Uterus (tissue), 2 donors: ENCODE measurements at regions not wholly inside any gene's neighbourhood (a gene's known extent, or its start where the extent isn't known, plus 50 kb on each side); places are given as distances from the start of the nearest gene placed in this dataset.

Experiments
- POLR2A ChIP-seq, 2 donors: fragments of 450-650 bp; IDR thresholded peaks; one replicate each; pipeline ENCODE4 v1.6.1; 2016; ENCODE audit warnings: antibody characterized with exemption in 2 of 2, mild to moderate bottlenecking in 1 of 2, moderate library complexity in 1 of 2
- TF ChIP-seq, protein P1 (sequence below), 4 experiments: fragments of 200-600 bp in 2 of 4; fragments of 450-650 bp in 2 of 4; sonication (generic) in 2 of 4; IDR thresholded peaks; one replicate each; pipeline ENCODE4 v1.5.1; 2016 to 2019; ENCODE audit warnings: antibody characterized with exemption in 4 of 4, mild to moderate bottlenecking in 2 of 4, moderate library complexity in 1 of 4

DNA sequence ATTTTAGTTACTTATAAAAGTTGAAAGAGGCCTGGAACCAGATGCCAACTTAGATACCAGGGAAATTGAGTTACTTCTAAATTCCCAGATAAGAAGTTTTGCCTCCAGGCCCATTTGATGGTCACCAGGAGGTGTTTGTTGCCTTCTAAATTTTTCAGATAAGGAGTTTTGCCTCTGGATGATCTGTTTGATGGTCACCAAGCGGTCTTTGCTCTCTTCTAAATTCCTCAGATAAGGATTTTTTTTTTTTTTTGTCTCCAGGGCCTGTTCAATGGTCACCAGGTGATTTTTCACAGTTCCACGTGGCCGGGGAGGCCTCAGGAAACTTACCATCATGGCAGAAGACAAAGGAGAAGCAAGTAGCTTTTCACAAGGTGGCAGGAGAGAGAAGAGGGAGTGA is 66.5 kb downstream of the FAM9B start:
- TF ChIP-seq, protein P1, sequence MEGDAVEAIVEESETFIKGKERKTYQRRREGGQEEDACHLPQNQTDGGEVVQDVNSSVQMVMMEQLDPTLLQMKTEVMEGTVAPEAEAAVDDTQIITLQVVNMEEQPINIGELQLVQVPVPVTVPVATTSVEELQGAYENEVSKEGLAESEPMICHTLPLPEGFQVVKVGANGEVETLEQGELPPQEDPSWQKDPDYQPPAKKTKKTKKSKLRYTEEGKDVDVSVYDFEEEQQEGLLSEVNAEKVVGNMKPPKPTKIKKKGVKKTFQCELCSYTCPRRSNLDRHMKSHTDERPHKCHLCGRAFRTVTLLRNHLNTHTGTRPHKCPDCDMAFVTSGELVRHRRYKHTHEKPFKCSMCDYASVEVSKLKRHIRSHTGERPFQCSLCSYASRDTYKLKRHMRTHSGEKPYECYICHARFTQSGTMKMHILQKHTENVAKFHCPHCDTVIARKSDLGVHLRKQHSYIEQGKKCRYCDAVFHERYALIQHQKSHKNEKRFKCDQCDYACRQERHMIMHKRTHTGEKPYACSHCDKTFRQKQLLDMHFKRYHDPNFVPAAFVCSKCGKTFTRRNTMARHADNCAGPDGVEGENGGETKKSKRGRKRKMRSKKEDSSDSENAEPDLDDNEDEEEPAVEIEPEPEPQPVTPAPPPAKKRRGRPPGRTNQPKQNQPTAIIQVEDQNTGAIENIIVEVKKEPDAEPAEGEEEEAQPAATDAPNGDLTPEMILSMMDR (IDR thresholded peaks at IDR 0.05): no peak
- no peak for TF ChIP-seq POLR2A (IDR thresholded peaks at IDR 0.05)
